ENCODE measurements at regions not wholly inside any gene's neighbourhood (a gene's known extent, or its start where the extent isn't known, plus 50 kb on each side); places are given as distances from the start of the nearest gene placed in this dataset.
A peak's percentile ranks its signal among the peaks of the same experiment; 100 is the strongest.

DNA sequence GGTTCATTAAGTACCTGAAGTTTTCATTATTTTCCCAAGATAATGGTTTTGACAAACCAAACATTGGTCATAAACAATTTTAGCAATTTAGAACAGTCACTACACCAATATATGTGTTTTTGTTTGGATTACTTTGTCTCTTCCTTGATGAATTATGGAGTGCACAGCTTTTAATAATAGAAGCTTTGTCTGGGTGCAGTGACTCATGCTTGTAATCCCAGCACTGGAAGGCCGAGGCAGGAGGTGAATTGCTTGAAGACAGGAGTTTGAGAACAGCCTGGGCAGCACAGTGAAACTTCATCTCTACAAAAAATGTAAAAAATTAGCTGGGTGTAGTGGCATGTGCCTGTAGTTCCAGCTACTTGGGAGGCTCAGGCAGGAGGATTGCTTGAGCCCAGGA is 89.4 kb upstream of the ANKEF1 start:
- TF ChIP-seq, protein P1, sequence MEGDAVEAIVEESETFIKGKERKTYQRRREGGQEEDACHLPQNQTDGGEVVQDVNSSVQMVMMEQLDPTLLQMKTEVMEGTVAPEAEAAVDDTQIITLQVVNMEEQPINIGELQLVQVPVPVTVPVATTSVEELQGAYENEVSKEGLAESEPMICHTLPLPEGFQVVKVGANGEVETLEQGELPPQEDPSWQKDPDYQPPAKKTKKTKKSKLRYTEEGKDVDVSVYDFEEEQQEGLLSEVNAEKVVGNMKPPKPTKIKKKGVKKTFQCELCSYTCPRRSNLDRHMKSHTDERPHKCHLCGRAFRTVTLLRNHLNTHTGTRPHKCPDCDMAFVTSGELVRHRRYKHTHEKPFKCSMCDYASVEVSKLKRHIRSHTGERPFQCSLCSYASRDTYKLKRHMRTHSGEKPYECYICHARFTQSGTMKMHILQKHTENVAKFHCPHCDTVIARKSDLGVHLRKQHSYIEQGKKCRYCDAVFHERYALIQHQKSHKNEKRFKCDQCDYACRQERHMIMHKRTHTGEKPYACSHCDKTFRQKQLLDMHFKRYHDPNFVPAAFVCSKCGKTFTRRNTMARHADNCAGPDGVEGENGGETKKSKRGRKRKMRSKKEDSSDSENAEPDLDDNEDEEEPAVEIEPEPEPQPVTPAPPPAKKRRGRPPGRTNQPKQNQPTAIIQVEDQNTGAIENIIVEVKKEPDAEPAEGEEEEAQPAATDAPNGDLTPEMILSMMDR (IDR thresholded peaks at IDR 0.05; ENCODE audit: insufficient read depth, low read length, severe bottlenecking): no peak
- DNase-seq (ENCODE audit: low read depth) (peak; percentile 56), FAIRE-seq (no peak)
- H3K4me3 ChIP-seq (ENCODE audit: low read depth, low read length): no peak overlapping the region
- H3K36me3 ChIP-seq (ENCODE audit: control insufficient read depth, insufficient read depth, low read length): no peaks in the 10 kb centered on the region
- H3K27me3 ChIP-seq (ENCODE audit: control insufficient read depth, insufficient read depth, low read length): no peaks in the 10 kb centered on the region

DNA sequence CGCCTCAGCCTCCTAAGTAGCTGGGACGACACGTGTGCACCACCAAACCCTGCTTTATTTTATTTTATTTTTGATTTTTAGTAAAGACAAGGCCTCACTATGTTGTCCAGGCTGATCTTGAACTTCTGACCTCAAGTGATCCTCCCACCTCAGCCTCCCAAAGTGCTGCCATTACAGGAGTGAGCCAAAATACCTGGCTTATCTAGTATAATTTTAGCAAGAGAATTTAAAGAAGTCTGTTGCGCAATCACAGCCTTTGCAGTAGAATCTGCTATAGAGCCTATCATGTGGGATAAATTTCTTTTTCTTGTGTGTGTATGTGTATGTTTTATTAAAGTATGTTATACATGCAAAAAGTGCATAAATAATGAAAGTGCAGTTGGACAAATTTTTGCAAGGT is 92.1 kb upstream of the ANKEF1 start:
- TF ChIP-seq, protein P1 (IDR thresholded peaks at IDR 0.05; ENCODE audit: insufficient read depth, low read length, severe bottlenecking): no peak
- Histone ChIP-seq H3K4me3 (ENCODE audit: low read depth, low read length) (no peak overlapping the region), H3K36me3 (ENCODE audit: control insufficient read depth, insufficient read depth, low read length) (no peaks in the 10 kb centered on the region), H3K27me3 (ENCODE audit: control insufficient read depth, insufficient read depth, low read length) (no peaks in the 10 kb centered on the region)
- no peak for FAIRE-seq
- DNase-seq (ENCODE audit: low read depth): no peak

DNA sequence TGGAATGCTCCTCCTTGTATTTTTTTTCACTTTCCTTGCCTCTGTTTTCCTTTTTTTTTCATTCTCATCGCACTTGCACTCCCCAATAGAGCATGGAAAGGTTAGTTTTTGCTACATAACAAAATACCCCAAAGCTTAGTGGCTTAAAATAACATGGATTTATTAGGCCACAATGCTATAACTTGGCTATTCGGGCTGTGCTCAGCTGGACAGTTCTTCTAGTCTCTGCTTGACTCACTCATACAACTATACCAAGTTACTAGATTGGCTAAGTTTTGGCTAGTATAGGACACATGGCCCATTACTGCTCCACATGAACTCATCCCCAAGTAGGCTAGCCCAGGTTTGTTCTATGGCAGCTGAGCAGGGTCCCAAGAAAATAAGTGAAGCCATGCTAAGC is 94.5 kb upstream of the ANKEF1 start:
- Histone ChIP-seq H3K27me3 (ENCODE audit: control insufficient read depth, insufficient read depth, low read length) (no peaks in the 10 kb centered on the region), H3K36me3 (ENCODE audit: control insufficient read depth, insufficient read depth, low read length) (no peaks in the 10 kb centered on the region), H3K4me3 (ENCODE audit: low read depth, low read length) (no peak overlapping the region)
- DNase-seq (ENCODE audit: low read depth) (no peak), FAIRE-seq (no peak)
- TF ChIP-seq, protein P1 (IDR thresholded peaks at IDR 0.05; ENCODE audit: insufficient read depth, low read length, severe bottlenecking): no peak

DNA sequence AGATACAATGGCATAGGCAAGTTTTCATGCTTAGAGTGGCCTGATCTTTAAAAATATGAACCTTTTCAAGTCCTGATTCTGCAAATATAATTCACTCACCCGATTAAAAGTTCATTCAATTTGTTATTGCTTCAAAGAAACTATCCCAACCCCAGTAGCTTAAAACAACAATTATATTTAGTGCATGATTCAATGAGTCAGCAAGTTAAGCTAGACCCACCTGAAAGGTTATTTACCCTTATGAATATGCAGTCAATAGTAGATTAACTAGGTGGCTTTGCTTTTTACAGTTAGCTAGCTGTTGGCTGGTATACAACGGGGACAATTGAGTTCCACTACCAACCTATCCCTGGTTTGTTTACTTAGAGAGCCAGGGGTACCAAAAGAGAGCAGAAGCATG is 95.6 kb upstream of the ANKEF1 start:
- Histone ChIP-seq H3K36me3 (ENCODE audit: control insufficient read depth, insufficient read depth, low read length) (no peaks in the 10 kb centered on the region), H3K27me3 (ENCODE audit: control insufficient read depth, insufficient read depth, low read length) (no peaks in the 10 kb centered on the region), H3K4me3 (ENCODE audit: low read depth, low read length) (no peak overlapping the region)
- TF ChIP-seq, protein P1 (IDR thresholded peaks at IDR 0.05; ENCODE audit: insufficient read depth, low read length, severe bottlenecking): no peak
- DNase-seq (ENCODE audit: low read depth) (no peak), FAIRE-seq (no peak)

DNA sequence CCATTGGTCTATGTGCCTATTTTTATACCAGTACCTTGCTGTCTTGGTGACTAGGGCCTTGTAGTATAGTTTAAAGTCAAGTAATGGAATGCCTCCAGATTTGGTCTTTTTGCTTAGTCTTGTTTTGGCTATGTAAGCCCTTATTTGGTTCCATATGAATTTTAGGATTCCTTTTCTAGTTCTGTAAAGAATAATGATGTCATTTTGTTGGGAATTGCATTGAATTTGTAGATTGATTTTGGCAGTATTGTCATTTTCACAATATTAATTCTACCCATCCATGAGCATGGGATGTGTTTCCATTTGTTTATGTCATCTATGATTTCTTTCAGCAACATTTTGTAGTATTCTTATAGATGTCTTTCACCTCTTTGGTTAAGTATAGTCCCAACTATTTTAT is 96.4 kb upstream of the PAK5 start:
- no peaks in the 10 kb centered on the region for H3K36me3 ChIP-seq (ENCODE audit: control insufficient read depth, insufficient read depth, low read length)
- TF ChIP-seq, protein P1 (IDR thresholded peaks at IDR 0.05; ENCODE audit: insufficient read depth, low read length, severe bottlenecking): no peak
- no peak for DNase-seq (ENCODE audit: low read depth)
- no peak overlapping the region for H3K4me3 ChIP-seq (ENCODE audit: low read depth, low read length)
- FAIRE-seq: no peak
- H3K27me3 ChIP-seq (ENCODE audit: control insufficient read depth, insufficient read depth, low read length): no peaks in the 10 kb centered on the region

DNA sequence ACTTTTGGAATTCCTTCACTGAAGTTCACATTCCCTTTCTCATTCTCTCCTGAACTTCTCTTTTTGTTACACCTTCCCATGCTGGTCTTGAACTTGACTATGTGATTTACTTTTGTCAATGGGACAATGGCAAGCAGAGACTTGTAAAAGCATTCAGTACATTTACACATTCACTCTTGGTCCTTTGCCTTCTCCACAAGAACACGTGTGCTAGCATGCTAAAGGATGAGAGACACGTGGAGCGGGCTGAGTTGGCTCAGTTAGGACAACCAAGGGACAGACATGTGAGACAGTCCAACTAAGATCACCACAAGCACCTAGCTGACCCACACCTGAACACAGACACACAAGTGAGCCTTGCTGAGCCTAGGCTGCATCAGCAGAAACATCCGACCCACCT is 91.3 kb upstream of the PAK5 start:
- Histone ChIP-seq H3K36me3 (ENCODE audit: control insufficient read depth, insufficient read depth, low read length) (no peaks in the 10 kb centered on the region), H3K27me3 (ENCODE audit: control insufficient read depth, insufficient read depth, low read length) (no peaks in the 10 kb centered on the region), H3K4me3 (ENCODE audit: low read depth, low read length) (no peak overlapping the region)
- FAIRE-seq: no peak
- TF ChIP-seq, protein P1 (IDR thresholded peaks at IDR 0.05; ENCODE audit: insufficient read depth, low read length, severe bottlenecking): no peak
- DNase-seq (ENCODE audit: low read depth): peak; percentile 74
